AG08396 (cell line): ENCODE measurements at regions not wholly inside any gene's neighbourhood (a gene's known extent, or its start where the extent isn't known, plus 50 kb on each side); places are given as distances from the start of the nearest gene placed in this dataset.
"Not testable (repeated sequence)": the region's sequence is repeated elsewhere in the genome, so short reads cannot be mapped to it uniquely, and the experiment has no call there.

Source experiments
- DNase-seq: peaks from one replicate; pipeline ENCODE4 v3.0.0; 2012; ENCODE audit warnings: low spot score, mixed read lengths

- DNase-seq: no peak
Observed at GRCh38 chr20:12203981-12204380, 286.3 kb downstream of the BTBD3 start.

- peak; percentile 35 for DNase-seq
Observed at GRCh38 chr20:12207875-12208274, 290.2 kb downstream of the BTBD3 start.

- no peak for DNase-seq
Observed at GRCh38 chr20:12210591-12210990, 292.9 kb downstream of the BTBD3 start.

- no peak for DNase-seq
Observed at GRCh38 chr20:12211361-12211760, 293.7 kb downstream of the BTBD3 start.

GRCh38 chr20:12217382-12217781, 299.7 kb downstream of the BTBD3 start:
- no peak for DNase-seq

GRCh38 chr20:12219798-12220197, 302.1 kb downstream of the BTBD3 start:
- no peak for DNase-seq

GRCh38 chr20:12223057-12223456, 305.4 kb downstream of the BTBD3 start:
- no peak for DNase-seq

- no peak for DNase-seq
Observed at GRCh38 chr20:12225898-12226297, 308.2 kb downstream of the BTBD3 start.

GRCh38 chr20:12229891-12230290, 312.2 kb downstream of the BTBD3 start:
- DNase-seq: no peak

GRCh38 chr20:12237772-12238171, 320.1 kb downstream of the BTBD3 start:
- DNase-seq: peak; percentile 5

GRCh38 chr20:12241065-12241464, 323.4 kb downstream of the BTBD3 start:
- DNase-seq: no peak

GRCh38 chr20:12243327-12243726, 325.6 kb downstream of the BTBD3 start:
- DNase-seq: no peak

GRCh38 chr20:12248481-12248880, 330.8 kb downstream of the BTBD3 start:
- DNase-seq: no peak

GRCh38 chr20:12250661-12251060, 333.0 kb downstream of the BTBD3 start:
- DNase-seq: not testable (repeated sequence)

- DNase-seq: no peak
Observed at GRCh38 chr20:12252793-12253192, 335.1 kb downstream of the BTBD3 start.

GRCh38 chr20:12255461-12255970, 337.8 kb downstream of the BTBD3 start:
- no peak for DNase-seq

- DNase-seq: no peak
Observed at GRCh38 chr20:12256806-12257205, 339.1 kb downstream of the BTBD3 start.

GRCh38 chr20:12262747-12263146, 345.1 kb downstream of the BTBD3 start:
- no peak for DNase-seq

- DNase-seq: no peak
Observed at GRCh38 chr20:12264711-12265110, 347.0 kb downstream of the BTBD3 start.

- DNase-seq: no peak
Observed at GRCh38 chr20:12265662-12266061, 348.0 kb downstream of the BTBD3 start.

- DNase-seq: no peak
Observed at GRCh38 chr20:12269579-12269978, 351.9 kb downstream of the BTBD3 start.

- DNase-seq: no peak
Observed at GRCh38 chr20:12270863-12271262, 353.2 kb downstream of the BTBD3 start.

- DNase-seq: no peak
Observed at GRCh38 chr20:12276011-12276673, 358.4 kb downstream of the BTBD3 start.

GRCh38 chr20:12287575-12287974, 369.9 kb downstream of the BTBD3 start:
- no peak for DNase-seq
